PFSK-1 (cell line): ENCODE measurements at regions not wholly inside any gene's neighbourhood (a gene's known extent, or its start where the extent isn't known, plus 50 kb on each side); places are given as distances from the start of the nearest gene placed in this dataset.

Experiments used
- REST ChIP-seq, 2 experiments: IDR thresholded peaks; 2 replicates each; pipeline versions ENCODE4 v1.6.1 to v1.8.0; 2011 to 2012; ENCODE audit warnings: low read depth in 2 of 2, low read length in 2 of 2, control low read depth in 1 of 2, inconsistent platforms in 1 of 2, mild to moderate bottlenecking in 1 of 2, moderate library complexity in 1 of 2; ENCODE audit not compliant: insufficient read depth in 1 of 2
- TAF1 ChIP-seq: IDR thresholded peaks from 2 replicates; pipeline ENCODE4 v1.6.1; 2012; ENCODE audit warnings: low read length, control low read depth, borderline replicate concordance; ENCODE audit not compliant: insufficient read depth

GRCh38 chr5:91472631-91473030 lies 89.5 kb upstream of the ARRDC3 start:
- TF ChIP-seq REST (IDR thresholded peaks at IDR 0.05; ENCODE audit: insufficient read depth in 1 of 2, low read depth in 2 of 2, low read length in 2 of 2) (no peak), TAF1 (no peak)
